Dendritic cell treated with granulocyte-macrophage colony-stimulating factor and Interleukin-4, amounts not matched to agents 40 ng/mL and 50 ng/mL, for 4 days (primary cell): ENCODE measurements at regions not wholly inside any gene's neighbourhood (a gene's known extent, or its start where the extent isn't known, plus 50 kb on each side); places are given as distances from the start of the nearest gene placed in this dataset.

Experiments used
- H3K27ac Mint-ChIP-seq: one replicate; pipeline ENCODE4 v1.8.0; 2022; ENCODE audit warnings: mild to moderate bottlenecking, mixed read lengths
- H3K27me3 Mint-ChIP-seq: one replicate; pipeline ENCODE4 v1.8.0; 2022; ENCODE audit warnings: mild to moderate bottlenecking, mixed read lengths
- H3K36me3 Mint-ChIP-seq: one replicate; pipeline ENCODE4 v1.8.0; 2022; ENCODE audit warnings: low read depth, mixed read lengths
- H3K4me1 Mint-ChIP-seq: one replicate; pipeline ENCODE4 v1.8.0; 2022; ENCODE audit warnings: low read depth, mixed read lengths
- H3K4me3 Mint-ChIP-seq: one replicate; pipeline ENCODE4 v1.8.0; 2022; ENCODE audit warnings: mild to moderate bottlenecking, moderate library complexity, mixed read lengths
- H3K9me3 Mint-ChIP-seq: one replicate; pipeline ENCODE4 v1.8.0; 2022; ENCODE audit warnings: mixed read lengths
- intact Hi-C: fragments of 100-400 bp; cut with micrococcal nuclease; formaldehyde crosslinking; loops from one replicate; pipeline ENCODE4 v1.15.0; 2022

DNA sequence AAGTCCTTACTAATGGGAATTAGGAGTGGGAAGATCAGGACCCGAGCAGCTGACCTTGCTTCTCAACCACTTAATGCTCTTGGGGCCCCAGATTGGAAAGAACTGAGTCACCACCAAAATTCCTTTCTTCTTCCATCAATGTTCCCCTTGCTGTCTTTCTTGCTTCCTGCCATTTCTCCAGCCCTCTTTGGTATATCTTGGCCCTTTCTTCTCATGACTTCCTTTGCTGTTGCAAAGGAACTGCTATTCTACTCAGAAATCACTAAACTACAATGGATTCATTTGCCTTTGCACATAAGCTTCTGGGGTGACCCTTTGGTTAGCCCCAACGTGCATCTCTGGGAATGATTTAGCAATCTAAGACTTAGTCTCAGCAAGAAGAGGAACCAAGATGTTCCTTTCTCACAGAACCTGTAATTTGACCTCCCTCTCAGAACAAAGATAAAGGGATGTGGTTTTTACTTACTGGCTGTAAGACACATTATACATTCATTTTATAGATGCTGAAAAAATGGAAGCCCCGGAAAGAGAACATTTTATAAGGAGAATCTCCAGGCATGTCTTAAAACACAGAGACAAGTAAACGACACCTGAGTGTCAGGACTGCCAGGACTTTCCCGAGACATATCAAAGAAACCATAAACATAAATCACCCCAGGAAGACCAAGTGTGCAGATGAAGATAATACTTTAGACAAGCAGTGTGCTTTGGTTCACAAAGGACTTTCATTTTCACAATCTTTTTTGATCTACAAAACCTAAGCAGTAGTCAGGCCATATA, 99.0 kb upstream of the TNFAIP3 start:
- intact Hi-C loops, result no loop called here
- H3K36me3 Mint-ChIP-seq, result no peaks in the 10 kb centered on the region
- peaks cover 15% of the 10 kb centered on the region for H3K27me3 Mint-ChIP-seq
- no peak overlapping the region for H3K4me3 Mint-ChIP-seq
- no peaks in the 10 kb centered on the region for H3K9me3 Mint-ChIP-seq
- H3K27ac Mint-ChIP-seq, result peak overlapping the region; percentile 38
- H3K4me1 Mint-ChIP-seq, result peaks cover 31% of the 10 kb centered on the region

- no peak overlapping the region for H3K4me3 Mint-ChIP-seq
- no peaks in the 10 kb centered on the region for H3K36me3 Mint-ChIP-seq
- peaks cover 10% of the 10 kb centered on the region for H3K27me3 Mint-ChIP-seq
- intact Hi-C loops, result no loop called here
- H3K9me3 Mint-ChIP-seq, result no peaks in the 10 kb centered on the region
- no peak overlapping the region for H3K27ac Mint-ChIP-seq
- H3K4me1 Mint-ChIP-seq, result peaks cover 39% of the 10 kb centered on the region
Measured at GRCh38 chr6:137768935-137769334, 98.1 kb upstream of the TNFAIP3 start.

GRCh38 chr6:137769797-137770362, 97.2 kb upstream of the TNFAIP3 start:
- Mint-ChIP-seq H3K27ac (no peak overlapping the region), H3K9me3 (no peaks in the 10 kb centered on the region), H3K36me3 (no peaks in the 10 kb centered on the region), H3K27me3 (peaks cover 7% of the 10 kb centered on the region), H3K4me1 (peaks cover 47% of the 10 kb centered on the region), H3K4me3 (no peak overlapping the region)
- intact Hi-C loops, result no loop called here

GRCh38 chr6:137772541-137773250, 94.4 kb upstream of the TNFAIP3 start:
- Mint-ChIP-seq H3K4me3 (no peak overlapping the region), H3K4me1 (peaks cover 48% of the 10 kb centered on the region), H3K9me3 (no peaks in the 10 kb centered on the region), H3K27ac (no peak overlapping the region), H3K27me3 (peaks cover 7% of the 10 kb centered on the region), H3K36me3 (no peaks in the 10 kb centered on the region)
- intact Hi-C loops, result no loop called here

- intact Hi-C loops, result no loop called here
- Mint-ChIP-seq H3K9me3 (no peaks in the 10 kb centered on the region), H3K4me1 (peaks cover 40% of the 10 kb centered on the region), H3K27ac (no peak overlapping the region), H3K27me3 (peaks cover 9% of the 10 kb centered on the region), H3K36me3 (no peaks in the 10 kb centered on the region), H3K4me3 (no peak overlapping the region)
Measured at GRCh38 chr6:137775227-137775626, 91.8 kb upstream of the TNFAIP3 start.

GRCh38 chr6:137775720-137776119, 91.3 kb upstream of the TNFAIP3 start:
- Mint-ChIP-seq H3K27me3 (peaks cover 14% of the 10 kb centered on the region), H3K27ac (no peak overlapping the region), H3K4me3 (no peak overlapping the region), H3K36me3 (no peaks in the 10 kb centered on the region), H3K9me3 (no peaks in the 10 kb centered on the region), H3K4me1 (peaks cover 45% of the 10 kb centered on the region)
- intact Hi-C loops, result no loop called here

DNA sequence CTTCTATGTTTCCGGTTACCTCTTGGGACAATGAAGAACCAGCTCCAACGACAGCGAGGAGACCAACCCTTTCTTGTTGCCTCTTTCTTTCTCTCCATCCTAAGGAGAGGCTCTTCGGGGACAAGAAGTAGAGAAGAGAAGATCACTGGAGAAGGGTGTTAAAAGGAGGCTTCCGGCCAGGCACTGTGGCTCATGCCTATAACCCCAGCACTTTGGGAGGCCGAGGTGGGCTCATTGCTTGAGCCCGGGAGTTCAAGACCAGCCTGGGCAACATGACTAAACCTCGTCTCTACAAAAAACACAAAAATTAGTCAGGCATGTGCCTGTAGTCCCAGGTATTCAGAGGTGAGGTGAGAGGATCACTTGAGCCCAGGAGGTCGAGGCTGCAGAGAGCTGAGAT, 90.8 kb upstream of the TNFAIP3 start:
- no peaks in the 10 kb centered on the region for H3K36me3 Mint-ChIP-seq
- no peak overlapping the region for H3K27ac Mint-ChIP-seq
- peaks cover 18% of the 10 kb centered on the region for H3K27me3 Mint-ChIP-seq
- peaks cover 45% of the 10 kb centered on the region for H3K4me1 Mint-ChIP-seq
- intact Hi-C loops, result no loop called here
- H3K4me3 Mint-ChIP-seq, result no peak overlapping the region
- no peaks in the 10 kb centered on the region for H3K9me3 Mint-ChIP-seq

DNA sequence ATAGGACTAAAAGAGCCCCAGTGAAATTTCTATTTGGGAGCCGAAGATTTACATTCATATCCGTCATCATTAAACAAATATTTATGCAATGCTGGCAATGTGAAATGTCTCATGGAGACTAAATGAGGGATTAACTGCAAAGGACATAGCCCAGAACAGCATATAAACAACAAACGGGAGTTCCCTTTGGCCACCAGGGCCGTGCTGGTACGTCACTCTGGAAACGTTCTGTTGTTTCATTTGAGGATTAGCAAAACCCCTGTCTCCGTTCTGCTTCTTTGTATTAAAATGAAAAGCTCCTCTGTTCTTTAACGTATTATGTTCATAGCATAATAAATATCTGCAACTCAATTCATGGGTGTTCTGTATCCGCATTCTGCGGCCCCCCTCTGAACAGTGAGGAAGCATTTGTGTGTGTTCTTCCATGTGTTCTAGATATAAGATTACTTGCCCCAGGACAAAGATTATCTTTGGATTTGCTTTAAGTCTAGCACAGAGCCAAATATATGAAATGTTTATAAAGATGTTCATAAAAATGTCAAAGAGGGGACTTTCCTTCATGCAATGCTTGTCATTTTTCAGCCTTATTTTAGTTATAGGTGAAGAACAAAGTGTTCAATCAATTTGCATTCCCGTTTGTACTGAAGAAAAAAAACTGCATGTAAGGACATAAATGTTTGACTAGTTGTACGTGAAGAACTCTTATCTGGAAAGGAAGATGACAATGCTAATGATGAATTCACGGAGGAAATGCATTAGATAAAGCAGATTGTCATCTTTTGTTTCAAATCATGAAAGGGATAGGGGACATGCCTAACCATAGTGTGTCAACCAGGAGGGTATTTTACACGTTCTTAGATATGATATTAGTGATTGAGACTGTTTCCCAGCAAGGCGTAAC, 90.0 kb upstream of the TNFAIP3 start:
- Mint-ChIP-seq H3K36me3 (no peaks in the 10 kb centered on the region), H3K4me3 (no peak overlapping the region), H3K27me3 (peaks cover 25% of the 10 kb centered on the region), H3K27ac (no peak overlapping the region), H3K9me3 (no peaks in the 10 kb centered on the region), H3K4me1 (peaks cover 51% of the 10 kb centered on the region)
- intact Hi-C loops, result no loop called here

GRCh38 chr6:137777687-137778075, 89.4 kb upstream of the TNFAIP3 start:
- Mint-ChIP-seq H3K27ac (no peak overlapping the region), H3K4me1 (peaks cover 47% of the 10 kb centered on the region), H3K4me3 (no peak overlapping the region), H3K27me3 (peaks cover 27% of the 10 kb centered on the region), H3K36me3 (no peaks in the 10 kb centered on the region), H3K9me3 (no peaks in the 10 kb centered on the region)
- intact Hi-C loops, result no loop called here

- Mint-ChIP-seq H3K9me3 (no peaks in the 10 kb centered on the region), H3K4me3 (no peak overlapping the region), H3K27me3 (peaks cover 26% of the 10 kb centered on the region), H3K4me1 (peaks cover 26% of the 10 kb centered on the region), H3K36me3 (no peaks in the 10 kb centered on the region), H3K27ac (peak overlapping the region; percentile 1)
- intact Hi-C loops, result no loop called here
Measured at GRCh38 chr6:137779982-137780381, 87.1 kb upstream of the TNFAIP3 start.

GRCh38 chr6:137780447-137781034, 86.5 kb upstream of the TNFAIP3 start:
- peaks cover 21% of the 10 kb centered on the region for H3K4me1 Mint-ChIP-seq
- no peaks in the 10 kb centered on the region for H3K36me3 Mint-ChIP-seq
- H3K4me3 Mint-ChIP-seq, result no peak overlapping the region
- no peaks in the 10 kb centered on the region for H3K9me3 Mint-ChIP-seq
- H3K27me3 Mint-ChIP-seq, result peaks cover 26% of the 10 kb centered on the region
- intact Hi-C loops, result no loop called here
- H3K27ac Mint-ChIP-seq, result peak overlapping the region; percentile 1

- Mint-ChIP-seq H3K4me3 (no peak overlapping the region), H3K9me3 (no peaks in the 10 kb centered on the region), H3K4me1 (peaks cover 21% of the 10 kb centered on the region), H3K36me3 (no peaks in the 10 kb centered on the region), H3K27me3 (peaks cover 26% of the 10 kb centered on the region), H3K27ac (no peak overlapping the region)
- intact Hi-C loops, result no loop called here
Measured at GRCh38 chr6:137781639-137782038, 85.4 kb upstream of the TNFAIP3 start.

- no peak overlapping the region for H3K27ac Mint-ChIP-seq
- intact Hi-C loops, result no loop called here
- no peaks in the 10 kb centered on the region for H3K36me3 Mint-ChIP-seq
- H3K4me3 Mint-ChIP-seq, result no peak overlapping the region
- no peaks in the 10 kb centered on the region for H3K9me3 Mint-ChIP-seq
- H3K4me1 Mint-ChIP-seq, result peaks cover 21% of the 10 kb centered on the region
- peaks cover 26% of the 10 kb centered on the region for H3K27me3 Mint-ChIP-seq
Measured at GRCh38 chr6:137782166-137783039, 84.7 kb upstream of the TNFAIP3 start.
